T-cell (primary cell): ENCODE measurements at regions not wholly inside any gene's neighbourhood (a gene's known extent, or its start where the extent isn't known, plus 50 kb on each side); places are given as distances from the start of the nearest gene placed in this dataset.
A peak's percentile ranks its signal among the peaks of the same experiment; 100 is the strongest.

Experiments used
- ATAC-seq, 4 experiments: fragments of 200-7000 bp in 3 of 4; fragments of 150-1000 bp in 1 of 4; cut with Tn5 transposase; replicated peaks in 1 of 4; 1 replicate in 3 of 4; 2 replicates in 1 of 4; pipeline ENCODE4 v1.10.0; 2021; ENCODE audit warnings: moderate library complexity in 3 of 4, mild to moderate bottlenecking in 2 of 4, moderate number of reproducible peaks in 1 of 4
- CTCF ChIA-PET, 2 donors: fragments of 300-600 bp; sonication (Branson Sonifier 250); formaldehyde crosslinking; loops; one replicate each; lab custom pipeline; 2022; ENCODE audit warnings: antibody characterized with exemption in 2 of 2; lab: Charles Lee
- POLR2A ChIA-PET, 2 donors: fragments of 300-600 bp; sonication (Branson Sonifier 250); formaldehyde crosslinking; loops; one replicate each; lab custom pipeline; 2022; ENCODE audit warnings: antibody characterized with exemption in 2 of 2; lab: Charles Lee
- DNase-seq, 35 experiments: peaks; one replicate each; pipeline versions ENCODE4 v3.0.0 to v3.0.0-alpha.2; 2013 to 2023
- H3K27ac ChIP-seq: one replicate; pipeline ENCODE4 v1.5.1; 2013; ENCODE audit warnings: low read length
- H3K27me3 ChIP-seq, 2 experiments: replicated peaks in 1 of 2; 1 replicate in 1 of 2; 2 replicates in 1 of 2; pipeline versions ENCODE4 v1.6.1 to v1.7.0; 2013; ENCODE audit warnings: low read length in 1 of 2, mixed read lengths in 1 of 2; ENCODE audit not compliant: control insufficient read depth in 2 of 2, insufficient read depth in 2 of 2; ENCODE audit errors: extremely low read depth in 1 of 2
- H3K36me3 ChIP-seq, 2 donors: 1 replicate in 1 of 2; 2 replicates in 1 of 2; pipeline versions ENCODE4 v1.6.1 to v1.7.0; 2013; ENCODE audit warnings: low read length in 1 of 2; ENCODE audit not compliant: control insufficient read depth in 2 of 2, insufficient read depth in 1 of 2; ENCODE audit errors: extremely low read depth in 1 of 2
- H3K4me1 ChIP-seq, 2 experiments: 1 replicate in 1 of 2; 2 replicates in 1 of 2; pipeline versions ENCODE4 v1.6.1 to v1.7.0; 2013; ENCODE audit warnings: low read length in 2 of 2, mixed read lengths in 1 of 2; ENCODE audit not compliant: insufficient read depth in 2 of 2, control insufficient read depth in 1 of 2; ENCODE audit errors: extremely low read depth in 1 of 2
- H3K4me3 ChIP-seq, 2 donors: 1 replicate in 1 of 2; 2 replicates in 1 of 2; pipeline versions ENCODE4 v1.5.1 to v1.7.0; 2013; ENCODE audit warnings: mild to moderate bottlenecking in 2 of 2, low read length in 1 of 2, moderate library complexity in 1 of 2; ENCODE audit not compliant: control insufficient read depth in 1 of 2; ENCODE audit errors: extremely low read depth in 1 of 2
- H3K9me3 ChIP-seq: 2 replicates; pipeline ENCODE4 v1.7.0; 2013
- H3K27ac Mint-ChIP-seq, 2 donors: one replicate each; pipeline ENCODE4 v1.8.0; 2020 to 2021; ENCODE audit warnings: mild to moderate bottlenecking in 2 of 2, mixed read lengths in 2 of 2
- H3K27me3 Mint-ChIP-seq, 2 donors: one replicate each; pipeline ENCODE4 v1.8.0; 2021 to 2022; ENCODE audit warnings: mixed read lengths in 2 of 2
- H3K36me3 Mint-ChIP-seq: one replicate; pipeline ENCODE4 v1.8.0; 2021; ENCODE audit warnings: mixed read lengths
- H3K4me1 Mint-ChIP-seq, 3 donors: one replicate each; pipeline ENCODE4 v1.8.0; 2020 to 2022; ENCODE audit warnings: mixed read lengths in 3 of 3, mild to moderate bottlenecking in 1 of 3
- H3K4me3 Mint-ChIP-seq, 3 donors: one replicate each; pipeline ENCODE4 v1.8.0; 2020 to 2022; ENCODE audit warnings: mild to moderate bottlenecking in 3 of 3, mixed read lengths in 3 of 3, moderate library complexity in 3 of 3
- H3K9me3 Mint-ChIP-seq, 3 donors: one replicate each; pipeline ENCODE4 v1.8.0; 2020 to 2022; ENCODE audit warnings: mixed read lengths in 3 of 3
- WGBS: methylation state at CpG from one replicate; pipeline ENCODE4 v1.1.5; 2013; ENCODE audit warnings: missing lambda C conversion rate; ENCODE audit not compliant: insufficient coverage; 5-methylcytosine and 5-hydroxymethylcytosine counted together

DNA sequence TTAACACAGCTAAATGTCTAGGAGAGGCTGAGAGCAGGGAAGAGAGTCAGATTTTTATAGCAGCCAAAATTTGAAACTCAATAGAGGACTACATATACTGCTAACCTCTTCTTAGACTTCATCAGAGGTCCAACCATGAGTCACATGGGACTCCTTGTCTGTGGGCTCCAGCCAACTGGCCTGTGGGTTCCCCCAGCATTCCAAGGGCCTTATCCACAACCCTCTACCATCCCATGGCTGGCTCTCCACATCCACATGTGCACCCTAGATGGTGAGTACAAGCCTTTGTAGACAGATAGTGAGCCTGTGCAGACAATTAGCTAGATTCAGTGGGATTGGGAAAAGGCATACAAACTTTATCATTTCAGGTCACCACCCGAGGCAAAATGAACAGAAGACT lies 901.9 kb upstream of the ZEB2 start:
- Histone ChIP-seq H3K4me1 (no peaks in the 10 kb centered on the region), H3K27me3 (no peaks in the 10 kb centered on the region), H3K4me3 (no peak overlapping the region), H3K27ac (no peak overlapping the region), H3K9me3 (peaks cover 7% of the 10 kb centered on the region), H3K36me3 (no peaks in the 10 kb centered on the region)
- peaks cover 7 to 27% (median 14%) of the 10 kb centered on the region in 3 donors for H3K9me3 Mint-ChIP-seq
- peaks cover 0 to 1% of the 10 kb centered on the region in 2 donors for H3K27me3 Mint-ChIP-seq
- no peak overlapping the region for H3K4me3 Mint-ChIP-seq
- H3K36me3 Mint-ChIP-seq: no peaks in the 10 kb centered on the region
- POLR2A ChIA-PET: no interaction called here
- CTCF ChIA-PET: no interaction called here
- DNase-seq (no peak), ATAC-seq (no peak)
- no CpG with 5 or more reads among the region's 1 CpG for WGBS
- no peak overlapping the region for H3K27ac Mint-ChIP-seq
- H3K4me1 Mint-ChIP-seq: no peaks in the 10 kb centered on the region

DNA sequence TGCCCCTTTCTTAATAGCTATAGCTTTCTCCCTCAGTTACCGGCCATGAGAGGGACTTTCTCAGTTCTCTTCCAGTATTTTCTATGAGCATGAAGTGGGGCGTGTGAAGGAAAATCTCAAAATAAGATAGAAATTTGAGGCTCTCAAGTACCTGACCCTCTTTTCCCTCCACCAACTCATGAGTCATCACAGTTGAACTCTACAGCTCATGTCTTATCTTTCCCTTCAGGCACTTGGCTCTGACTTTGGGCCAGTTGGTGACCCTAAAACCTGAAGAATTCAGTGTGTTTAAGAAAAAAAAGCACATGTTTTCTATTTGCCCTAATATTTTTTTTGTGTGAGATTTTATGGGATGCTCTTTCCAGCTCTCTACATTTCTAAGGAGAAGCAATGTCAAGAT lies 896.7 kb upstream of the ZEB2 start:
- ATAC-seq (no peak), DNase-seq (no peak)
- WGBS: no CpG with 5 or more reads among the region's 2 CpGs
- Mint-ChIP-seq H3K4me1 (peaks cover under 1 to 3% (median 3%) of the 10 kb centered on the region in 3 donors), H3K4me3 (no peak overlapping the region), H3K27me3 (peaks cover 0 to 3% of the 10 kb centered on the region in 2 donors), H3K9me3 (peaks cover 2 to 22% (median 7%) of the 10 kb centered on the region in 3 donors), H3K36me3 (no peaks in the 10 kb centered on the region), H3K27ac (no peak overlapping the region)
- no peaks in the 10 kb centered on the region for H3K9me3 ChIP-seq
- POLR2A ChIA-PET: no interaction called here
- CTCF ChIA-PET: no interaction called here
- no peak overlapping the region for H3K4me3 ChIP-seq
- peaks cover 3% of the 10 kb centered on the region in 2 experiments for H3K4me1 ChIP-seq
- H3K27ac ChIP-seq: no peak overlapping the region
- no peaks in the 10 kb centered on the region for H3K36me3 ChIP-seq
- H3K27me3 ChIP-seq: no peaks in the 10 kb centered on the region

DNA sequence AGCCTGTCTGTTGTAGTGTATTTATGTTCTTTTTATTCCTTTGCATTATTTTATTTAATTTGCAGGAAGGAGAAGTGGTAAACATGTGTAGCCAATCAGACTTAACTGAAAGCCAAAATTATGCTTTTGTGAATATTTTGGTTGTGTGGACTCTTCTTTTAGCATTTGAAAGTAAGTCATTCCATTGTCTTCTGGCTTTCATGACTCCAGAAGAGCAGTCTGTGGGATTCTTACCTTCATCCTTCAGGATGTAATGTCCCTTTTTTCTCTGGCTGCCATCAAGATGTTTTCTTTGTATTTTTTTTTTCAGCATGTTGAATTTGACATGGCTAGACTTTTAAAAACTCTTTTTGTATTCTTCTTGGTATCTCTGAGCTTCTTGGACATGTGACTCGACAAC lies 895.2 kb upstream of the ZEB2 start:
- WGBS: no CpG with 5 or more reads among the region's 1 CpG
- Histone ChIP-seq H3K4me3 (no peak overlapping the region), H3K4me1 (peaks cover 8 to 12% of the 10 kb centered on the region in 2 experiments), H3K36me3 (no peaks in the 10 kb centered on the region), H3K27ac (no peak overlapping the region), H3K27me3 (no peaks in the 10 kb centered on the region), H3K9me3 (no peaks in the 10 kb centered on the region)
- Mint-ChIP-seq H3K4me1 (peaks cover 15 to 16% (median 16%) of the 10 kb centered on the region in 3 donors), H3K27me3 (peaks cover 0 to 3% of the 10 kb centered on the region in 2 donors), H3K4me3 (no peak overlapping the region), H3K9me3 (peaks cover 0 to 12% (median 0%) of the 10 kb centered on the region in 3 donors), H3K36me3 (no peaks in the 10 kb centered on the region), H3K27ac (no peak overlapping the region)
- ATAC-seq (no peak), DNase-seq (no peak)
- POLR2A ChIA-PET: interaction anchor here in 1 of 2 donors (0.7 kb wide), 1 partner anchor 33 kb away, joined by 4 read pairs; no protein-coding TSS in a partner anchor
- CTCF ChIA-PET: no interaction called here

DNA sequence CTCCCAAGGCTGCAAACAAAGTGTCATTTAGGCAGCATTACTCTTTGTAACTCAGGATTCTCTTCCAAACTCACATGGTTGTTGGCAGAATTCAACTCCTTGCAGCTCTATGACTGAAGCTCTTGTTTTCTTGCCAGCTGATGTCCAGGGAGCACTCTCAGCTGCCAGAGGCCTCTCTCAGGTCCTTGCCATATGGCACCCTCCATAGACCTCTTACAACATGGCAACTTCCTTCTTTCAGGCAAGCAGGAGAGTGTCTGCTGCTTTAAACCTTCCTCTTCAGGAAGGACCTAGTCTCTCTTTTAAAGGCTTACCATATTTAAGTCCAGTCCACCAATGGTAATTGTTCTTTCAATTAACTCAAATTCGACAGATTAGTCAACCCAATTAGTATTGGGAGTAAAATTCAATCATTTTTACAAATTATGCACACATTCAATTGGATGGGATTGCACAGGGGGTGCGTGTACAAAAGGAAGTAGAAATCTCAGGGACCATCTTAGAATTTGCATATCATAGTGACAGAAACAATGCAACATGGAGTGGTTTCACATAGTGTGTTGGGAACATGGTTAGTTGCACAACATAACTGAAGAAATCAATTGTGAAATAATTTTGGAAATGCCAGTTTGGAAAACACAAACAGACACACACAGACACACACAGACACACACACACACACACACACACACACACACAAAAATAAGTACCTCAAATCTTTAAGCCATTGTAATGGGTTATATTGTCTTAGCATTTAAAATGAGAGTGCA lies 893.5 kb upstream of the ZEB2 start:
- POLR2A ChIA-PET: no interaction called here
- ATAC-seq: no peak
- Mint-ChIP-seq H3K27me3 (peaks cover 0 to 6% of the 10 kb centered on the region in 2 donors), H3K4me1 (peaks cover 16 to 17% (median 16%) of the 10 kb centered on the region in 3 donors), H3K27ac (no peak overlapping the region), H3K9me3 (peaks cover 0 to 12% (median 0%) of the 10 kb centered on the region in 3 donors), H3K4me3 (no peak overlapping the region), H3K36me3 (no peaks in the 10 kb centered on the region)
- no peaks in the 10 kb centered on the region for H3K9me3 ChIP-seq
- peaks cover 8 to 12% of the 10 kb centered on the region in 2 experiments for H3K4me1 ChIP-seq
- H3K27me3 ChIP-seq: no peaks in the 10 kb centered on the region
- no peak for DNase-seq
- no peaks in the 10 kb centered on the region for H3K36me3 ChIP-seq
- H3K27ac ChIP-seq: no peak overlapping the region
- WGBS: no CpG with 5 or more reads among the region's 2 CpGs
- no peak overlapping the region for H3K4me3 ChIP-seq
- CTCF ChIA-PET: no interaction called here

DNA sequence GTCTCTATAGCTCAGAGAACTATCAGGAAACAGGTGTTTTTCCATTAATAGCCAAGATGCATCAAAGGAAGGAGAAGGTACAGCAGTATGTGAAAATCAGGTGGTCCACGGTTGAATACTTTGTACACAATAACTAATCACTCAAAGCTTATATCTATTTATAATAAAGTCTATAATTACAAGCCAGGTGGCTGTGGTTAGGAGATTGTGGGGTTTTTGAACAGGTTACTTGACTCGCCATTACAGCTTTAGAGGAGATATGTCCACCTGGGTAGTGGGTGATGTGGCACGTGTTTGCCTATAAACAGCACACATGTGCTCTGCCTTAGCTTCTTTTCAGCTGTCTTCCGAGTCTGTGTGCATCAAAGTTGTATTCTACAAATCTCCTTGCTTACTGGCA lies 892.2 kb upstream of the ZEB2 start:
- Histone ChIP-seq H3K36me3 (no peaks in the 10 kb centered on the region), H3K4me3 (no peak overlapping the region), H3K27me3 (no peaks in the 10 kb centered on the region), H3K4me1 (peaks cover 8 to 12% of the 10 kb centered on the region in 2 experiments), H3K9me3 (no peaks in the 10 kb centered on the region), H3K27ac (no peak overlapping the region)
- CTCF ChIA-PET: no interaction called here
- WGBS: no CpG with 5 or more reads among the region's 4 CpGs
- no peak for ATAC-seq
- peaks cover 0 to 6% of the 10 kb centered on the region in 2 donors for H3K27me3 Mint-ChIP-seq
- no peaks in the 10 kb centered on the region for H3K36me3 Mint-ChIP-seq
- H3K4me3 Mint-ChIP-seq: no peak overlapping the region
- POLR2A ChIA-PET: no interaction called here
- DNase-seq: no peak
- H3K9me3 Mint-ChIP-seq: peaks cover 0 to 12% (median 0%) of the 10 kb centered on the region in 3 donors
- no peak overlapping the region for H3K27ac Mint-ChIP-seq
- H3K4me1 Mint-ChIP-seq: peaks cover 16 to 17% (median 16%) of the 10 kb centered on the region in 3 donors

DNA sequence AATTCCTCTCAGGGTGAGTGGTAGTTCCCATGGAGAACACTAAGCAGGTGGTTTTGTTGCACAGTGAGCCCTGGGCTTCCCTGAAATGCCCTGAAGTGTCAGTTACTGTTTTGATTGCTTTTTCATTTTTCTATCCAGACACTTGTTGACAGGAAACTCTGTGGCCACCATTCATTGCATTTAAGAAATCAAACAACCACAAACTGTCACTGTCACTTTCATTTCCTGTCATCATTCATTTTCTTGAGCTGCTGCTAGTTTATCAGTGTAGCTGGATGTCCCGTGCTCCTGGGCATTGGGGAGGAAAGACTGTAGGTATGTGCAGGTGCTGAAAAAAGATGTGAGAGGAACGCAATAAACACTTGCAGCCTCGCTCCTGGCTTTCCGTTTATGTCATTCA lies 891.6 kb upstream of the ZEB2 start:
- WGBS: 0% methylated on average over 1 of the region's 4 CpGs

More for the DNA sequence above, 891.6 kb upstream of the ZEB2 start:
- H3K27ac ChIP-seq: no peak overlapping the region
- peaks cover 8 to 12% of the 10 kb centered on the region in 2 experiments for H3K4me1 ChIP-seq
- peak; percentile 44 to 75 (median 48) for ATAC-seq
- peak overlapping the region in 1 of 3 donors; percentile 3 for H3K4me3 Mint-ChIP-seq
- no peaks in the 10 kb centered on the region for H3K36me3 Mint-ChIP-seq
- CTCF ChIA-PET: no interaction called here
- no peak overlapping the region for H3K27ac Mint-ChIP-seq
- H3K27me3 Mint-ChIP-seq: peaks cover 0 to 6% of the 10 kb centered on the region in 2 donors
- no peaks in the 10 kb centered on the region for H3K36me3 ChIP-seq
- peaks cover 16 to 17% (median 16%) of the 10 kb centered on the region in 3 donors for H3K4me1 Mint-ChIP-seq
- H3K9me3 ChIP-seq: no peaks in the 10 kb centered on the region
- H3K9me3 Mint-ChIP-seq: peaks cover 0 to 12% (median 0%) of the 10 kb centered on the region in 3 donors
- no peaks in the 10 kb centered on the region for H3K27me3 ChIP-seq
- POLR2A ChIA-PET: no interaction called here
- DNase-seq: peak in 6 of 35 experiments; percentile 0 to 39 (median 4)
- no peak overlapping the region for H3K4me3 ChIP-seq
